ENCODE measurements at regions not wholly inside any gene's neighbourhood (a gene's known extent, or its start where the extent isn't known, plus 50 kb on each side); places are given as distances from the start of the nearest gene placed in this dataset.

DNA sequence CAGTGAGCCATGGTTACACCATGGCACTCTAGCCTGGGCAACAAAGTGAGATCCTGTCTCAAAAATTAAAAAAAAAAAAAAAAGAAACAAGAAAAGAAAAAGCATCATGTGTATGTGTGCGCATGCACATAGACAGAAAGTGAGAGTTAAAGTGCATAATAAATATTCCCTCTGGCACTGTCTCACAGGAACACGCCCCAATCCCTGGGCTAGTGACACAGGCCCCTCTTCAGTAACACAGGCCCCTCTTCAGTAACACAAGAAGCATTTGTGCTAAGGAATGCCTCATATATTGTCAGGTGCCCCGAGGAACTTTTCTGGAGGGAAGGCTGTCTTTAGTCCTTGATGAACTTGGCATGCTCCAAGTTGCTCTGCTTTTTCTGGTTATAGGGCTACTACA, 57.5 kb downstream of the RPL27A start:
- TF ChIP-seq, protein P1, sequence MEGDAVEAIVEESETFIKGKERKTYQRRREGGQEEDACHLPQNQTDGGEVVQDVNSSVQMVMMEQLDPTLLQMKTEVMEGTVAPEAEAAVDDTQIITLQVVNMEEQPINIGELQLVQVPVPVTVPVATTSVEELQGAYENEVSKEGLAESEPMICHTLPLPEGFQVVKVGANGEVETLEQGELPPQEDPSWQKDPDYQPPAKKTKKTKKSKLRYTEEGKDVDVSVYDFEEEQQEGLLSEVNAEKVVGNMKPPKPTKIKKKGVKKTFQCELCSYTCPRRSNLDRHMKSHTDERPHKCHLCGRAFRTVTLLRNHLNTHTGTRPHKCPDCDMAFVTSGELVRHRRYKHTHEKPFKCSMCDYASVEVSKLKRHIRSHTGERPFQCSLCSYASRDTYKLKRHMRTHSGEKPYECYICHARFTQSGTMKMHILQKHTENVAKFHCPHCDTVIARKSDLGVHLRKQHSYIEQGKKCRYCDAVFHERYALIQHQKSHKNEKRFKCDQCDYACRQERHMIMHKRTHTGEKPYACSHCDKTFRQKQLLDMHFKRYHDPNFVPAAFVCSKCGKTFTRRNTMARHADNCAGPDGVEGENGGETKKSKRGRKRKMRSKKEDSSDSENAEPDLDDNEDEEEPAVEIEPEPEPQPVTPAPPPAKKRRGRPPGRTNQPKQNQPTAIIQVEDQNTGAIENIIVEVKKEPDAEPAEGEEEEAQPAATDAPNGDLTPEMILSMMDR (IDR thresholded peaks at IDR 0.05; ENCODE audit: low read depth, low read length) = no peak
- no peak for DNase-seq (ENCODE audit: extremely low read depth, low read depth)

DNA sequence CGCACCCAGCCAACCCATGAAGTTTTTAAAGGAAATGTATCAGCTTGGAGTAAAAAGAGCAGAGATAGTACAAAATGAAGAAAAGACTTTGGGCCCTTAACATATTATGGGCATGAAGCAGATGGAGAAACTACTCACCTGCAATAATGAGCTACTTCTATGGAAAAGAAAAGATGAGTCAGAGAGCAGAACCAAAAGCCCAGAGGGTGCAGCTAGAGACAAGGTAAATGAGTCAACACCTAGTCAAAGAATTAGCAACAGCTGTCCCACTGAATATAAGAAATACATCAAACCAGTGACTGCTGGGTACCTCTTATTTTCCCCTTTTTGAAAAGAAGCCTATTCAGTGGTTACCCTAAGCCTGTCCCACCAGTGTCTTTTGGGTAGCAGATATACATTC, 61.8 kb downstream of the RPL27A start:
- TF ChIP-seq, protein P1 (IDR thresholded peaks at IDR 0.05; ENCODE audit: low read depth, low read length) = no peak
- no peak for DNase-seq (ENCODE audit: extremely low read depth, low read depth)

DNA sequence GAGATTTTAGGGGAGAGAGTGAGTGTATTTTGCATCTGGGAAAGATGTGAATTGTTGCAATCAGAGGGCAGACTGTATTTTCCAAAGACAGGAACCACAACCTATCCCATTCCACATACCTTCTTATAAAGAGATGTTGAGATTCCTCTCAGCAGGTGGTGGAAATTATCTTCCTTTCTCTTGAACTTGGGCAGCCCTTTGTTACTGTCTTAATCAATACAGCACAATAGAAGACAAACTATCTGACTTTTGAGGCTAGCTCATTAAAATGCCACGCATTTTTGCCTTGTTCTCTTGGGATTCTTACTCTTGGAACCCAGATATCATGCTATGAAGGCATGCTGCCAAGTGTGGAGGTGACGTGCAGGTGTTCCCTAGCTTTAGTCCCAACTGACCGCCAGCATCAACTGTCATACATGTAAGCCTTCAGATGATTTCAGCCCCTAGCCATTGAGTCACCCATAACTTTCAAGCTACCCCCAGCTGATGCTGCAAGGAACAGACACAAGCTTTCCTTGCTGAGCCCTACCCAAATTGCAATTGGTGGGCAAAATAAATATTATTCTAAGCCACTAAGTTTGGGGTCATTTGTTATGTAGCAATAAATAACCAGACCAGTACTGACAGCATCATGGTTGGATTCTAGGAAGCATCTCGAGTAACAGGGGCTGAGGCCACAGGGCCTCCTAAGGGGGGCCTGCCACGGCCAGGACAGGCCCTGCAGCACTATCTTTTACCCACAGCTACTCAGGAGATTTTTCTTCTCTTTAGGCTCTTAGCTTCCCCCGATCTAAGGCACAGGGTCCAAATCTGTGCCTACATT, 63.0 kb downstream of the RPL27A start:
- DNase-seq (ENCODE audit: extremely low read depth, low read depth) = no peak
- TF ChIP-seq, protein P1 (IDR thresholded peaks at IDR 0.05; ENCODE audit: low read depth, low read length) = no peak

DNA sequence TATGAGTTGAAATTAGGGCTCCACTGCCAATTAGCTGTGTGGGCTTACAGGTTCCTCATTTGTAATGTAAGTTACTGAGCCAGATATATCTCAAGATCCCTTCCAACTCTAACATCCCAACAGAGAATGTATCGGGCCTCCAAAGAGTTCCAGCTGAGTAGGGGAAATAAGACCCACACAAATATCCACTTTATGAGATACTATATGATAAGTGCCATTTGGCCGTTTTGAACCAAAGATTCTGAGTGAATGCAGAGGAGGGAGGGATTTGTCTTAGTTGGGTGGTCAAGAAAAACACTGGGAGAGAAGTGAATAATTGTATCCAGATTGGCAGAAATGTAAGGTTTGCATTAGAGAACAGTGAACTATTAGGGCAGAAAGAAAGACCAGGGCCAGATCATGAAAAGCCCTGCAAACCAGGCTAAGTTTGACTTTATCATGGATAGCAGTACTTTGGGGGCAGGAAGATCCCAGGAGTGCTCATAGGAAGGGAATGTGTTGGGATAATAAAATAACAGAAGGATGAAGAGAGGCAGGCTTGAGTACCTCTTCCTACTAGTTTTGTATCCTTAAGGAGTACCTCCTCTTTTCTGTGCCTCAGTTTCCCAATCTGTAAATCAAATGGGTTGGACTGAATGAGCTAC, 63.9 kb downstream of the RPL27A start:
- no peak for DNase-seq (ENCODE audit: extremely low read depth, low read depth)
- TF ChIP-seq, protein P1 (IDR thresholded peaks at IDR 0.05; ENCODE audit: low read depth, low read length) = no peak

DNA sequence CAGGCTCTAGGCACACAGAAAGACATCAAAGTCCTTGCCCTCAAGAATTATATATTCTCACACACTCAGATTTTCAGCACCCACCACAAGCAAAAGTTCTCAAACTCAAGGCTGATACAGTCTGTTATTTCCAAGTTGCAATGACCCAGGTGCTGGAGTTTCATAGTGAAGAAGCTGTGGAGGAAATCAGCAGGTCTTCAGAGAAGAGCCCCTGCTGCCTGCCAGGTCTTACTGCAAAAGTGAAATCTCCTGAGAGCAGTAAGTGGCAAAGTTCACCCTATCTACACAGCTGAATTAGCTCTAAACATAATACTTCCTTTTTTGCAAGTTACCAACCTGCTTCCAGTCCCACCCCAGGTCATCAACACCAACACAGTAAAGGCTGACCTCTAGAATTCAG, 64.6 kb downstream of the RPL27A start:
- TF ChIP-seq, protein P1 (IDR thresholded peaks at IDR 0.05; ENCODE audit: low read depth, low read length) = no peak

DNA sequence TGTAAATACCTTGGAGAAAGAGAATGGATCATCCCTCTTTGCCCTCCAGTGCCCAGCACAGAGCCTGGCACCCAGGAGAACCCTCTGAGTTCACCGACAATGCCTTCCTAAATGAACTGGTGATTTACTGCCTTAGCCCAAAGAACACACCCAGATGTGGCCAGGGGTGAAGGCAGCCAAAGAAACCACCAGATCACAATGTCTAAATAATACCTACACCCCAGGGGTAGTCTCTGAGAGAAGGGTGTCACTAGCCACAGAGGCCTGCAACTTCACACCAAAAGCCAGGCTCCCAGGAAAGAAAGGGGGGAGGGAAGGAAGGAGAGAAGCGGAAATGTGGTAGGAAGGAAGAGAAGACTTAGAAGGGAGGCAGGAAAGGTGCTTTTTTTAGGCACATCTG, 65.7 kb downstream of the RPL27A start:
- no peak for DNase-seq (ENCODE audit: extremely low read depth, low read depth)
- TF ChIP-seq, protein P1 (IDR thresholded peaks at IDR 0.05; ENCODE audit: low read depth, low read length) = no peak

More for the DNA sequence above, 64.6 kb downstream of the RPL27A start:
- no peak for DNase-seq (ENCODE audit: extremely low read depth, low read depth)

DNA sequence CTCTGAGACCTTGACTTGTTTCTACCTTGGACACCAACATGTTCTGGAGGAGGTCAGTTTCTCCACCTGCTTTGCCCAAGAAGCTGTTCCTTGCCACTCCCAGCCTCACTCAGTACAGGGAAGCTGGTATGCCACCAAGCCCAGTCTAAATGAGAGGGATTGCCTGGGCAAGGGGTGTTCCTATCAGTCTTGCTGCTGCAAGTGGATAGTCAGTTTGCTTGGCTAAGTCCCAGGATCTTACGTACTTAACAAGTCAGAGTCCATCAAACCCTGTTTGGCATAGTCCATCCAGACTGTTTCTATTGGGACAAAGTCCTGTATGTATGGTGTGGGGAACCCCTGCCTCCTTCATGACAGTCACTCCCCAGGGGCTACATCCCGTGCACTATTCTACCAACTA, 66.6 kb downstream of the RPL27A start:
- TF ChIP-seq, protein P1 (IDR thresholded peaks at IDR 0.05; ENCODE audit: low read depth, low read length) = no peak
- DNase-seq (ENCODE audit: extremely low read depth, low read depth) = no peak

All from AG09319 (cell line).